ENCODE measurements at regions not wholly inside any gene's neighbourhood (a gene's known extent, or its start where the extent isn't known, plus 50 kb on each side); places are given as distances from the start of the nearest gene placed in this dataset.
"Not testable (repeated sequence)": the region's sequence is repeated elsewhere in the genome, so short reads cannot be mapped to it uniquely, and the experiment has no call there.

DNA sequence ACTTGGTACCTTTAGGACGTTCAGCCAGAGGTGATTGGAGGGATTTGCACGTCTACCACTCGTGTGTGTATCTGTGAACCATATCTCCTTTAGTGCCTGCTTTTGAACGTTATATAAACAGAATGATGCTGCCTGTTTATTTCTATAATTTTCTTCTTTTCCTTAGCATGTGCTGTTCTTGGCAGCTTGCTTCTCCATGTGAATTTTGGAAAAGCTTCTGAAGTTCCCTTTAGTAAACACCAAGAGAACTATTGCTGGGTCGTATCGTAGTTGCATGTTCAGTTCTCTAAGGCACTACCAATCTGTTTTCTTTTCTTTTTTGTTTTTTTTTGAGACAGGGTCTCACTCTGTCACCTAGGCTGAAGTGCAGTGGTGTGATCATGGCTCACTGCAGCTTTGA is 73.8 kb upstream of the FANCC start:
- DNase-seq = not testable (repeated sequence)

DNA sequence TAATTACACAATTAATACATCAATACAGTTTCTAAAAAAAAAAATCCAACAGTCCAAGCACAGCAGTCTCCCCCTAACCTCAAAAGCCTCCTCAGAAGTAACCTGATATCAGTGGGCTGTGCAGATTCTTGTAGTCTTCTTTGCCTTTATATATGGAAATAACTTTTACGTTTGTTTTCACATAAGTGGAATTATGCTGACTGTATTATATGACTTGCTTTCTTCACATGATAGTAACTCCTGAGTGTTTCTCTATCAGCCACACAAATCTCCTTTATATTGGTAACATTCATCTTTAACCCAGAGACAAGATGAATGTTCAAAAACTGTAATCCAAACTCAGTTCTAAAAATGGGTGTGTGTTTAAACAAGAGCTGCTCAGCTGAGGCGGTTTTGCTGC is 71.9 kb upstream of the FANCC start:
- no peak for DNase-seq

DNA sequence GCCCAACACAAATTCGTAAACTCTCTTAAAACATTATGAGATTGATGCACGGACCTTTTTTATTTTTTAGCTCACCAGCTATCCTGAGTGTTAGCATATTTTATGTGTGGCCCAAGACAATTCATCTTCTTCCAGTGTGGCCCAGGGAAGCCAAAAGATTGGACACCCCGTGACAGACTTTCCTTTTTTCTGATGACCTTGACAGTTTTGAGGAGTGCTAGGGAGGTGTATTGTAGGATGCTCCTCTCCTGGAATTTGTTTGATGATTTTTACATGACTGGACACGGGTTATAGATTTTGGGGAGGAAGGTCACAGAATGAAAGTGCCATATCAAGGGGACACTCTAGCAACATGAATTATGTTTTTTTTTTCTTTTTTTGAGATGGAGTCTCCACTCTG is 69.3 kb upstream of the FANCC start:
- no peak for DNase-seq

DNA sequence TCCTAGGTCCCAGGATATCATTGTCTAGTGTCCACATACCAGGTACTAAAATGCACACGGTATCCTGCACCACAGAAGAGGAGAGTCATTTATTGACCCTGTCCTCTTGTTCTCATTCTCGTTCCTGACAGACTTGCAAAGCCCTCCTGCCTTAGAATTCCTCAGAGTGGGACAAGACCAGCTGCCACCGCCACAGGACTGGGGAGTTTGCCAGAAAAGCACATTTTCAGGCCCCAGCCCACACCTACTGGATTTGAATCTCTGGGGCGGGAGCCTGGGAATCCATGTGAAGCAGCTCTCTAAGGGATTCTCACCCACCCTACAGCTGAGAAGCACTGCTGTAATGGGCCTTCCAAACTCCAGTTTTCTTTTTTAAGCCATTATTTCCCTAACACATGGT is 68.0 kb upstream of the FANCC start:
- DNase-seq = no peak

DNA sequence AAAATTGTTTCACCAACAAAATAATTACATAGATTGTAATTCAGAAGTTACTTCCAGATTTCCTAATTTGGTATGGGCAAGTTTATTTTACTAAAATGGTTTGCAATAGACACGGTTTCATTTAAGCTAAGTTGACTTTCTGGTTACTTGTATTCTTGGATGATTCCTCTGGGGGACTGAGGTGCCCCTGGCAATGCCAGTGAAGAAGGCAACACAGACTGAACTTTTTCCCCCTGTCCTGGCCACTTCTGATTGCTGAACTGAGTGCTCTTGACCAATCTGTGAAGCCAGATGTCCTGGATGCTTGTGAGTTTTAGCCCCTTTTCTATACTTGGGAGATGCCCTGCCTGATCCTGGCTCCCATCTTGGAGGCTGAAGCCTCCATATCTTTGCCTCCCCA is 66.3 kb upstream of the FANCC start:
- DNase-seq = no peak

DNA sequence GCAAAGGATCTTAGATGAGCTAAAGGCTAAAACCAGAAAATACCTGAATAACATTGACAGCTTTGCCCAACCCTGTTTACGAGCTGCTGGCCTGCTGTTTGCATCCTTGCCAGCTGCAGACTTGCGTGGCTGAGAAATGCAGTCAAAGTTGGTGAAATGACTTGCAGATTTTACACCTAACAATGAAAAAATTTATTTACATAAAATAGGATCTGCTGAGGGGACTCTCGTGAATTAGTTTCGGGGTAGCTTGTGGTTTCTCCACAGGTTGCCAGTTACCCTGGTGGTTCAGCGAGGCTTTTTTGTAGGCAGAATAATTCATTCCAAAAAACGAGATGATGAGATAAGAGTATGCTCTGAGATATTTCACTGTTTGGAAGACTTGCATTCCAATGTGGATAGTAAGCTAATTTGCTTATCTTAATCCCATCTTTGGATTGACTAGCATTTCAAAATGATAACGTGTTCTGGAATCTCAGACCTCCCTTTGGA is 65.7 kb upstream of the FANCC start:
- no peak for DNase-seq

DNA sequence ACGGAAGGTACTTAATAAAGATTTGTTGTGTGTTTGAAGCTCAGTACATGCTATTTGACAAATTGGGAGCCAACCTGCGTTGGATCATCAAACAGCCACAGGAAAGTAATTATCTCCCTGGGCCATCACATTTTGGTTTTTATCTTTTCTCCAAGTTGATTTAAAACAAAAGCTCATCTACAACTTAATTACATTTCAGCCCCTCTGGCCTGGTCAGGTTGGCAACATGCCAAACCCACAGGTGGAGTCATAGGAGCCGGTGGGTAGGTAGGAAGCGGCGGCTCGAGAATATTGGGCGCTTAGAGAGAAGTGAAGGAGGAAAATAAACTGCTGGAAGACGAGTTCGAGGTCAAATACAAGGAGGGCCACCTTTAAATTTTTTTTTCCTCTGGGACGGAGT is 64.9 kb upstream of the FANCC start:
- DNase-seq = no peak

DNA sequence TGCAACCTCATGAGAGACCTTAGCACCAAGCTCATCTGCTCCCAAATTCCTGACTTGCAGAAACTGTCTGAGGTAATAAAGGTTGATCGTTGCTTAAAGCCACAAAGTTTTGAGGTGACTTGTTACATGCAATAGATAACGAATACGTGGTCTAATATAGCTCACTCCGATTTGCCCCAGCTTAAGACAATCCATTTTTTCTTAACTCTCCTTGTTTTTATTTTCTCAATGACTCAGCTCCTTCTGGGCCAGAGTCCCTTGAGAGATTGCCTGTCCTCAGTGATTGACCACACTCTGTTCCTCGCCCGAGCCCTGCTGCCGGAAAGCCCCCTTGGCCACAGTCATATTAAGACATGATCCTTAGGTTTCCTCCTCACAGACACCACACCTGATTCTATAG is 63.7 kb upstream of the FANCC start:
- no peak for DNase-seq

DNA sequence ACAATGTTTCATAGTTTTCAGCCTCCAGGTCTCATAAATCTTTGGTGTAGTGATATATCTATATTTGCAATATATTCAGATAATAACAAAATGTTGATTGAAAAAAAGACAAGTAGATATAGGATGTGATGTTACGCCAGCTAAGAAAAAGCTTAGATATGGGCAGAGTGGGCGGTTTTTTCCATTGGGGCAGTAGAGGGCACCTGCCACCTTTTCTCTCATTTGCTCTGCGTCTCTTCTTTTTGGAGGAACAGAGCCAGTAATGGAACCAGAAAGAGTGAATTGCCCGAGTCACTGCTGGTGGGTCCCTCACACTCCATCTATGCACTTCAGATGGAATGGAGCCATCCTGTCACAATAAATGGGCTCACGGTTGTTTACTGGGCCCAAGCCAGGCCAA is 62.1 kb upstream of the FANCC start:
- DNase-seq = peak; percentile 28

DNA sequence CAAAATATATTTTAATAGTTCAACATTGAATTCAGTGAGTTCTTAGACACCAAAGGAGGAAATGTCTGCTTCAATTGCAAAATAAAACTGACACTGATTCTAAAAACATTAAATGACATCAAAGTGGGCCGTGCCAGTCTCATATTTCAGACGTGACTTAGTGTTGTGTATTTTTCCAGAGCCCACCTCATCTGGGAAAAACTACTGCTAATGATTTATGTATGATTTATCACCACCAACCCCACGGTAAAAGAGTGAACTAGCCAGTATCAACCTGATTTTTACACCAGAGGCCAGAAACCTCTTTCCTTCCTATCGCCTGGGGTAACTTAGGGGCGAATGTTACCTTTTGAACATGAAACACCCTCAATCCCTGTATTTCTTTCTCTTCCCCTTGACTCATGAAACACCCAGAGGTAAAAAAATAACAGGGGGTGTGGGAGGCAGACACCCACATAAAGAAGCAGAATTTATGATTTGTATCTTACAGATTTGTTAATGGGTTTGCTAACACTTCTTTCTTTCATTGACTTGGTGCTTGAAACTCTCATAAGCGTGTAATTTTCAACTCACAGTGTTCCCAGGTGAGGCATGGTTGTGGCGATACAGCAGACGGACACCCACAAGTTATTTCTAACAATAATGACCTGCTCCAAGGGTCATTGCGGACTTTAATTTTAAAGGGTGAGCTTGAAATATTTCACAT is 56.4 kb upstream of the FANCC start:
- no peak for DNase-seq

DNA sequence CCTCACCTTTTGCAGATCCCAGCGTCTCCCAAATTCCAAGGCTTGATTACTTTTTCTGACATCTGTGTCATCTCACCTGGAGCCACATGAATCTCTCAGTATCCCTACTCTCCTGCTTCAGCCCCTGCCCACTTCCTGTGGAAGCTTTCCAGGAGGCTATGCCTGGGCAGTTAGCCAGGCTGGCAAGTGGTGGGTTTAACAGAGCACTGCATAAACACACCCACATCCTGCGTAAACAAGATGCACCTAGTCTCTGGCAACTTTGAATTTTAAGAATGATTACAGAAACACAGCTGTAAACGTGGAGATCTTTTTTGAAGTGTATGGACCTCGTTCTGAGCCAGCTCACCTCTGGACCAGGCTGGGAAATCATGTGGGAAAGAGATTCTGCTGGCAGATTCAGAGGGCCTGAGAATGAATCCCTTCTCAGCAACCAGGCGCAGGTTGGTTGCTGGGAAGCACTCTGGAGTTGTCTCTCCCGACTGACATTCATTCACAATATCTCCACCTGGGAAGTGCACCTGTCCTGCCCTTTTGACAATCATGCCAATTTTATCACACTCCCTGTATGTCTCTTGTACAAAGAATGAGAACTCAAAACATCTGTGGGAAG is 55.7 kb upstream of the FANCC start:
- DNase-seq = no peak

DNA sequence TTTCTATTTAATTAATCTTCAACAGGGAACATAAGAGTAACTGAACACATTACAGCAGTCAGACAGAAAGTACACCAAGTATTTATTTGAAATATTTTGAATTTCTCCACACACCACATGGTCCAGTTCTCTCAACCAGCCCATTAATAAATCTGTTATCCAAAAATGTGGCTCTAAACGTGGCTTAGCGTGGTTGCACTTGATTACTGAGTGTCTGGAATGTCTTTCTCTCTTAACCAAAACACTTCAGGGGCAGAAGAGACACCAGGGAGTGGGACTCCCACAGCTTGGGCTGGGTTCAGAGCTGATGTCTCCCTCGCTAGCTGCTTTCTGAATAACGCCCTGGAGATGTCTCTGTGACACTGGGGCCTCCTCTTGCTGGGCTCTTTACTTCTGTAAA is 52.6 kb upstream of the FANCC start:
- DNase-seq = no peak

DNA sequence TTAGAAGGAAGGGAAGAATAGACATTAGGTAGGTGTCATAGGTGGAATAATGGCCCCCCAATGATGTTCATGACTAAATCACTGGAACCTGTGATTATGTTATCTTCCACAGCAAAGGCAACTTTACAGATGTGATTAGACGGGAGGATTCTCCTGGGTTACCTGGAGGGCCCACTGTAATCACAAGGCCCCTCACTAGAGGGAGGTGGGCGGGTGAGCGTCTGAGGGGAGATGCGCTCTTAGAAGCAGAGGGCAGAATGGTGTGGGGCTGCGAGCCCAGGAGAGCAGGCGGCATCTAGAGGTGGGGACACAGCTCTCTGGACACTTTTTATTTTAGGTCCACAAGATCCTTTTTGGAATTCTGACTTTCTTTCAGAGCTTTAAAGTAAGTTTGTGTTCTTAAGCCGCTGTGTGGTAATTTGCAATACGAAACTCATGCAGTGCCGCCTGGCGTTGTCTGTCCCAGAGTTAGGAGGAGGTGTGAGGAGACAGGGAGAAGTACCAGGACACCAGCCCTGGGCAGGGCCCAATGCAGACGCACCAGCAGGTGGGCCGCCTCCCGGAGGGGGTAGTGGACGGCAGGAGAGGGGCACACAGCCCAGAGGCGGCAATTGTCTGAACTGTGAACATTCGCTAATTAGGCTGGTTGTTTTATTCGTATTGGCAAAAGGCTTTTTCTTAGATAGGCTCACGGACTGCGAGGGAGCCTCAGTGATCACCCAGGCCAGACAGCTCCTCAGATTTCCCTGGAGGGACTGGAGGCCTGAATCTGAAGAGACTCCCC is 51.1 kb upstream of the FANCC start:
- no peak for DNase-seq
